Gastrocnemius medialis (tissue), 4 donors: ENCODE measurements at regions not wholly inside any gene's neighbourhood (a gene's known extent, or its start where the extent isn't known, plus 50 kb on each side); places are given as distances from the start of the nearest gene placed in this dataset.

Experiments used
- CTCF ChIP-seq, 5 experiments: fragments of 450-650 bp in 3 of 5; fragments of 200-600 bp in 2 of 5; sonication (generic) in 2 of 5; IDR thresholded peaks in 4 of 5; conservative IDR thresholded peaks in 1 of 5; 1 replicate in 4 of 5; 2 replicates in 1 of 5; pipeline ENCODE4 v1.5.1; 2016 to 2019; ENCODE audit warnings: antibody characterized with exemption in 5 of 5, mild to moderate bottlenecking in 3 of 5, moderate library complexity in 3 of 5
- POLR2A ChIP-seq, 2 donors: fragments of 450-650 bp; IDR thresholded peaks; one replicate each; pipeline ENCODE4 v1.6.1; 2017; ENCODE audit warnings: antibody characterized with exemption in 2 of 2, mild to moderate bottlenecking in 2 of 2, moderate library complexity in 2 of 2

- TF ChIP-seq CTCF (IDR thresholded peaks at IDR 0.05 in 4 of 5, conservative IDR thresholded peaks at IDR 0.05 in 1 of 5) (no peak), POLR2A (IDR thresholded peaks at IDR 0.05) (no peak)
These were observed 166.9 kb upstream of the OSR1 start for GRCh38 chr2:19525313-19525712.
